Suppressor macrophage (primary cell): ENCODE measurements at regions not wholly inside any gene's neighbourhood (a gene's known extent, or its start where the extent isn't known, plus 50 kb on each side); places are given as distances from the start of the nearest gene placed in this dataset.
"Not testable (repeated sequence)": the region's sequence is repeated elsewhere in the genome, so short reads cannot be mapped to it uniquely, and the experiment has no call there.

ENCODE experiments used
- DNase-seq, 4 experiments: peaks; one replicate each; pipeline ENCODE4 v3.0.0-alpha.2; 2020 to 2022

DNA sequence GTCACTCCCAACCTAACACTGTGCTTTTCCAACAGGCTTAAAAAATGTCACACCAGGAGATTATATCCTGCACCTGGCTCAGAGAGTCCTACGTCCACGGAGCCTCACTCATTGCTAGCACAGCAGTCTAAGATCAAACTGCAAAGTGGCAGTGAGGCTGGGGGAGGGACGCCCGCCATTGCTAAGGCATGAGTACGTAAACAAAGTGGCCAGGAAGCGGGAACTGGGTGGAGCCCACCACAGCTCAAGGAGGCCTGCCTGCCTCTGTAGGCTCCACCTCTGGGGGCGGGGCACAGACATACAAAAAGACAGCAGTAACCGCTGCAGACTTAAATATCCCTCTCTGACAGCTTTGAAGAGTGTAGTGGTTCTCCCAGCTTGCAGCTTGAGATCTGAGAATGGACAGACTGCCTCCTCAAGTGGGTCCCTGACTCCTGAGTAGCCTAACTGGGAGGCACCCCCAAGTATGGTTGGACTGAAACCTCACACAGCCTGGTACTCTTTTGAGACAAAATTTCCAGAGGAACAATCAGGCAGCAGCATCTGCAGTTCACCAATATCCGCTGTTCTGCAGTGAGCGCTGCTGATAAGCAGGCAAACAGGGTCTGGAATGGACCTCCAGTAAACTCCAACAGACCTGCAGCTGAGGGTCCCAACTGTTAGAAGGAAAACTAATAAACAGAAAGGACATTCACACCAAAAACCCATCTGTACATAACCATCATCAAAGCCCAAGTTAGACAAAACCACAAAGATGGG lies 2986.4 kb upstream of the OR11H1 start:
- not testable (repeated sequence) for DNase-seq

DNA sequence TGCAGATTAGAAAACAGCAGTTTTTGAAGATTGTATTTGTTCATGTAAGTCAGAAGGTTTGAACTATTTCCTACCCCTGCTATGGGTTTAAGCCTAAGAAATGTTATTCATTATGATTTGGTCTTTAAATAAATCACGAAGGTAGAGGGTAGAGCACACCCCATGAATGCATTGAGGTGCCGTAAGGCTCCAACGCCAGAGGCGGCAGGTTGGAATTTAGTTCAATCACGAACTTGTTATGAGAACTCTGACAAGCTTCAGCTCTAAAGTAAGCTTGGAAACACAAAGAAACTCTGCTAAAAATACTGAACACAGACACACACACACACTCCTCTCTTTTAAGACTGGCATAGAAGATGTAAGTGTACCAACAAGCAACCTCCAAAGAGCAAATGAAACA lies 2974.6 kb upstream of the OR11H1 start:
- peak in 1 of 4 experiments; percentile 0 for DNase-seq

DNA sequence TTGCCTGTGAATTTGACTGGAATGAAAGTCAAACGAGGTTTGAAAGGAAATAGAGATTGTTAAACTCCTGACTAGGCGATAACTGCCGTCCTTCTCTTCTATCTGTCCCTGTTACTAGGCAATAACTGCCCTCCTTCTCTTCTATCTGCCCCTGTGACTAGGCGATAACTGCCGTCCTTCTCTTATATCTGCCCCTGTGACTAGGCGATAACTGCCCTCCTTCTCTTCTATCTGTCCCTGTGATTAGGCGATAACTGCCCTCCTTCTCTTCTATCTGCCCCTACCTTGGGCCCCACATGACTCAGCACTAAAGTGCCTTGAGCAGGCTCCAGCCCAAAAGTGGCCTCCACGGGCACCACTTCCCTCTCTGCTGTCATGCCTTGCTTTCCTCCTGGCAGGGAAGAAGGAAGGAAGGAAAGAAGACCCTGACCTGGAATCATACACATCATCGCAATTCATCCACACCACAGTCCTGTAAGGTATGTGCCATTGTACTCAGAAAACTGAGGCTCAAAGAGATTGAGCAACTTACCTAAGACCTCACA lies 2973.3 kb upstream of the OR11H1 start:
- DNase-seq: not testable (repeated sequence)

DNA sequence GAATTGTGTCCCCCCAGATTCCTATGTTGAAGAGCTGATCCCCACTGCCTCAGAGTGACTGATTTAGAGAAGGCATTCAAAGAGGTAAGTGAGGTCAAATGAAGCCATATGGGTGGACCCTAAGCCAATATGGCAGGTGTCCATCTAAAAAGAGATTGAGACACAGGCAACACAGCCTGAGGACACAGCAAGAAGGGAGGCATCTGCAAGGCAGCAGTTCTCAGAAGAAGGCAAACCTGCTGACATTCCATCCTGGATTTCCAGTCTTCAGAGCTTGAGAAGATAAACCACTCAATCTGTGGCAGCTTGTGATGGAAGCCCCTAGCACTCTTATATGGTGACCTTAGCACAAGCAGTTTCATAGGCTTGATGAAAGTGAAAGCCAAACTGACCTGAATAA lies 2956.5 kb upstream of the OR11H1 start:
- not testable (repeated sequence) for DNase-seq

DNA sequence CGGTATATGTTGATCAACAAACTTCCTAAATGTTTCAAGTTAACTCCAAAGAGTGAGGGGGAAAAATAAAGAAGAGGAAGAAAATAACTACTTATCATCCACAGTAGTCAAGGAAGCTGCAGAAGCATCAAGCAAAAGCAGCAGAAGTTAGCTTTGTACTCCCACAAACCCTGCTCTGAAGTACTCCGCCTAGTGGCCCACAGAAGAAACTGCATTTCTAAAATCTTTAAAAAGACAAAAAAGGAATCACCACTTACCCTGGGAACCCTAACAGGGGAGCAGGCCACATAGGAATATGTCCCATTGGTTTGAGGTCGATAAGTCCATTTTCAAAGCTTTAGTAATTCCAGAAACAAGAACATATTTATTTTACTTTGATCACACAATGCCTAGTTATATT lies 2948.3 kb upstream of the OR11H1 start:
- not testable (repeated sequence) for DNase-seq

DNA sequence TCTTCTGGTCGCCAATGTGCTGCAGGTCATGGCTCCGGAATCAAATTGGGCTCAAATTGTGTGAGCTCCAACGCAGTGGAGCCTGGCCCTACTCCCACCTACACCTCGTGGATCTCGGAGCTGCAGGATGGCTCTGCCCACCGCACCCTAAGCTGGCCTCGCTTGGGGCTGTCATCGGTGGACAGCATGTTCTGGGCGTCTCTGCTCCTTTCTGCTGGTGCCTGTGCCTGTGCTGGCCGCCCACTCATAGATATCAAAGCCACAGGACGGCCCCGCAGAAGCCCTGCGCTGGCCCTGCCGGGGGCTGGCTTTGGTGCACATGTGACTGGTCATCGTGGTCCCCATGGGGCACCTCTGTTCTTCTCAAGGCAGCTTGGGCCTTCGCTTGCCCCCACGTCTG lies 2943.5 kb upstream of the OR11H1 start:
- not testable (repeated sequence) for DNase-seq

DNA sequence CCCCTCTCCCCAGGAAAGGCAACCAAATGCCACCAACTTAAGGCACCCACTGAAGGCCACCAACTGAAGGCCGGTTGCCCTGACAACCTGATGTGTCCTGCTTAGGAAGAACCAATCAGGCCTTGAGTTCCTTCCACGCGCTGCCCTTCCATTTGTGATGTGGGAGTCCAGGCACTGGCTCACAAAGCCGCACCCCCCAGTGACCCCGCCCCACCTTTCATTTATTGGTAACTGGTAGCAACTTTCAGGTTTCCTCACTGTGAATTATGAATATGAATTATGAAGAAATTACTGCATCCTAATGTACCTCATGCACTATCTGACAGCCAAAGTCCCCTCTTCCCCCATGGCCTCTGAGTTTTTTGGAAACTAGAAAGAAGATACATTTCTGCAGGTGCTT lies 2943.1 kb upstream of the OR11H1 start:
- DNase-seq: not testable (repeated sequence)

DNA sequence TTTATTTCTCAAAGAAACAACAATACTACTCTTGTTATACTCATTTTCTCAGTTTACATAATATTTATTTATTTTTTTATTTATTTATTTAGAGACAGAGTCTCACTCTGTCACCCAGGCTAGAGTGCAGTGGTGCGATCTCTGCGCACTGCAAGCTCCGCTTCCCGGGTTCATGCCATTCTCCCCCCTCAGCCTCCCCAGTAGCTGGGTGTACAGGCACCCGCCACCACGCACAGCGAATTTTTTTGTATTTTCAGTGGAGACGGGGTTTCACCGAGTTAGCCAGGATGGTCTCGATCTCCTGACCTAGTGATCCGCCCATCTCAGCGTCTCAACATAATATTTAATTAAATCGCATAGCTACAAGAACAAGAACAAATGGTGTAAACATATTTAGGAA lies 2932.3 kb upstream of the OR11H1 start:
- not testable (repeated sequence) for DNase-seq

DNA sequence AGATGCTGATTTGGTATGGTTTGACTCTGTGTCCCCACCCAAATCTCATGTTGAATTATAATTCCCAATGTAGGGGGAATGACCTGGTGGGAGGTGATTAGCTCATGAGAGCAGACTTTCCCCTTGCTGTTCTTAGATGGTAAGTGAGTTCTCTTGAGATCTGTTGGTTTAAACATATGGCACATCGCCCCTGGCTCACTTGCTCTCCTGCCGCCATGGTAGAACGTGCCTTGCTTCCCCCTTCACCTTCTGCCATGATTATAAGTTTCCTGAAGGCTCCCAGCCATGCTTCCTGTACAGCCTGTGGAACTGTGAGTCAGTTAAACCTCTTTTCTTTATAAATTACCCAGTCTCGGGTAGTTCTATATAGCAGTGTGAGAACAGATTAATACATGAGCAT lies 2930.2 kb upstream of the OR11H1 start:
- DNase-seq: not testable (repeated sequence)

DNA sequence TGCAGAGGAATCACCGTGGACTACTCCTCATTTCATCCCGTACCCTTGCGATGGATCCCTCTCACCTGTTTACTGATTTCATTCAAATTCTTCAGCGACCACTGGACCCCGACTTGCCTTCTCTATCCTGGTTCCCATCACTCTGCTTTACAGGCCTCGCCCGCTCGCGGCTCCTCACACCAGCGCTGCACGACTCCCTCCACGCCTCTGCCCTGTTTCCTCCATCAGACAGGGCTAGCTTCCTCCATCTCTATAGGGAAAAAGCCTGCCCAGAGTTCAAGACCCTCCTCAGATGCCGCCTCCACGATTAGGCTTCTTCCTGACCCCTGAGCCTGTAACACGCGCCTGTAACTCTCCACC lies 2926.5 kb upstream of the OR11H1 start:
- not testable (repeated sequence) for DNase-seq

DNA sequence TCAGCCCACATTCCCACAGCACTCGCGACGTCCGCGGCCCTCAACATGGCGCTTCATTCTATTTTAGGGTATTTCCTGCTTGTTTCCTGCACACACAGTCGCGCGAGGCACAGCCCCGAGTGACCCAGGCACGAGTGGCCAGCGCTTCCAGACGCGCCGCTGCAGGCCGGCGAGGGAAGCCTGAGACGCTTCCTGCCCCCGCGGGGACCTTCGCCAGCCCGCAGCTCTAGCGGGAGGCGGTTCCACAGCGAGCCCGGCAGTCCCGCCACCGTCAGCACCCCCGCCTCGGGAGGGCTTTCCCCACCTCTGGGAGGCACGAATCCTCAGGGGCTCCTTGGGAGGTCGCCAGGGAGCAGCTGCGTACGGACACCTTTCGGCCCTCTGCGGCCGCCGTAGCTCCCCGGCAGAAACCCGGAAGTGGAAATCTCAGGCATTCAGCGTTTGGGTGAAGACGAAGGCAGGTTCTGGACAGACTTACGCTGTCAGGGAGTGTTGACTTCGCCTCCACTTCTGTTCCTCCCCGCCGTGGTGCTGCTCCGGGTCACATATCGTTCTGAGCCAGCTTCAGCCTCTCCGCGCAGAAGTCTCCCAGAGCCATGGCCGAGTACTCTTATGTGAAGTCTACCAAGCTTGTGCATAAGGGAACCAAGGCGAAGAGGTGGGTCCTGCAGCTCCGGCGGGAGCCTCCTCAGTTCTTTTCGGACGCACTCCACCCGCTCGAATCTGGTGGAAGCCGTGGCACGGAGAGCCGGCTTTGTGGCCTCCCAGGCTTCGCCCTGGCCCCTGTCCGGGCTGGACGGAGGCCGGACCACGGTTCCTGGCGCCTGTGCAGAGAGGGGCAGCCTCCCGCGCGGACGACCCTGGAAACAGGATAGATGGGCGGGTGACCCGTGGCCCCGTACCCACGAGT lies 2925.9 kb upstream of the OR11H1 start:
- DNase-seq: peak in 1 of 4 experiments; percentile 2

DNA sequence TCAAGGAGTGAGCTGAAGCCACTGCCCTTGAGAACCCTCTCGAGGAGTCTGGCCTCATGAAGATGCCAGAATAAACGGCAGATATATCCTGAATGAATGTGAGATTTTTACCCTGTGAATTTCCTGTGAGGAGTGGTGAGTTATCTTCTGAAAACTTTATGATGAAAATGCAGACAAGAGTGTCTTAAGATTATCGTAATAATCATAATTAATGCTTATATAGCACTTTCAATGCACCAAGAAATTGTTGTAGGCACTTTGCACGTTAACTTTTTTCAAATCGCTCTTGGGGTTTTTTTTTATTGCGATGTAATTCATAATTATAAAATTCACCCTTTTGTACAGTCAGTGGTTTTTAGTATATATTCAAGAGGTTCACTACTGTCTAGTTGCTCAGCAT lies 2924.6 kb upstream of the OR11H1 start:
- DNase-seq: not testable (repeated sequence)

DNA sequence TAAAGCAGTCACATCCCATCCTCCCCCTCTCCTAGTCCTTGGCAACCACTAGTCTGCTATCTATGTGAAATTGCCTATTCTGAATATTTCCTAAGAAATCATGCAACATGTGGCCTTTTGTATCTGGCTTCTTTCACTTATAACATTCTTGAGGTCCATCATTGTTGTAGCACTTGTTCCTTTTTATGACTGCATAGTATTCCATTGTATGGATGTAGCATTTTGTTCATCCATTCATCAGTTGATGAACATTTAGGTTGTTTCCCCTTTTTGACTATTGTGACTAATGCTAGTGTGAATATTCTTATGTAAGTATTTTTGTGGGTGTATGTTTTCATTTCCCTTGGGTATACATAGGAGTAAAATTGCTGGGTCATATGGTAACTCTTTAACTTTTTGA lies 2924.2 kb upstream of the OR11H1 start:
- DNase-seq: peak in 1 of 4 experiments; percentile 37

DNA sequence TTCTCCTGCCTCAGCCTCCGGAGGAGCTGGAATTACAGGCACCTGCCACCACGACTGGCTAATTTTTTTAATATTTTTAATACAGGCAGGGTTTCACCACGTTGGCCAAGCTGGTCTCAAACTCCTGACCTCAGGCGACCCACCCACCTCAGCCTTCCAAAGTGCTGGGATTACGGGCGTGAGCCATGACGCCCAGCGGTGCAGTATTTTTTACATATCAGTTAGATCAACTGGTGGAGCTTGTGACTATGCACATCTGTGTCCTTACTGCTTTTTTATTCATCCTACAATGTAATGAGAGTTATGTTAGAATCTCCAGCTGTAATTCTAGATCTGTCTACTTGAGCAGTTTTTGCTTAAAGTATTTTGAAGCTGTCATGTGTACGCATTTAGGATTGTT lies 2919.5 kb upstream of the OR11H1 start:
- not testable (repeated sequence) for DNase-seq

DNA sequence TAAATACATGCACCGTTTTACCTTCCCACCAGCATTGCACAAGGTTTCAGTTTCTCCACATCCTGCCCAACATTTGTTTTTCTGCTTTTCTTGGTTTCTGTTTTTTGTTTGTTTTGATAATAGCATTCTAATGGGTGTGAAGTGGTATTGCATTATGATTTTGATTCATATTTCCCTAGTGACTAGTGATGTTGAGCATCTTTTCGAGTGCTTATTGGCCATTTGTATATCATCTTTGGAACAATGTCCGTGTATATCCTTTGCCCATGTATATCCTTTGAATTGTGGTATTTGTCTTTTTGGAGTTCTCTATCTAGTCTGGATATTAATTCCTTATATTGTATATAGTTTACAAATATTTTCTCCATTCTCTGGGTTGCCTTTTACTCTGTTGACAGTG lies 2914.8 kb upstream of the OR11H1 start:
- DNase-seq: no peak

DNA sequence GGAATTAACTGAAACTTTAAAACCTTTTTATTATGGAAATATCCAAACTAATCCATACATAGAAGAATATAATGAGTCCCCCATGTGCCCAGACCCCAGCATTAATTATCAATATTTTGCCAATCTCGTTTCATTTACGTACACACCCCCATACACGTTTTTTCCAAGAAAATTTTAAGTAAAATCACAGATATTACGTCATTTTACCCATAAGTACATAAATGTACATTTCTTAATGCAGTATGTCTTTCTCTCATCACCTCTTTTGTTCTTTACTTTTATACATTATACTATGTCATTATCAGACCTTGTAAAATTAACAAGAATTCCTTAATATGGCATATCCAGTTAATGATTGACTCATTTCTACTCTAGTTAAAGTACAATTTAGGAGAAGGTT lies 2914.1 kb upstream of the OR11H1 start:
- not testable (repeated sequence) for DNase-seq

DNA sequence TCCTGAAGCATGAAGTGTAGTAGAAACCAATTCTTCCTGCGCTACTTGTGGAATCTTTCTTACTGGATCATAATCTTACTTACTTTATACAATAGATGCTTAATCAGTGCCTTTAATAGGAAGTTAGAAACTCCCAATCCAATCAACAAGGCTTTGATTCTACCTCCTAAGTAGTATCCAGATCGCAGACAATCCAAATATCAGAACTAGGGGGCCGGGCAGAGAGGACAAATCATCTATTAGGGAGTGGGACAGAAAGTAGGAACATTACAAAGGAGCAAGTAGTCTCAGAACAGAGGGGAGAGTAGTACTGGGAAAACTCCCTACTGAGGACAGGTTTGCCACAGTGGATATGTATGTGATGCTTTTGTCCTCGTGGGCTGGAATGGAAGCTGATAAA lies 2901.1 kb upstream of the OR11H1 start:
- not testable (repeated sequence) for DNase-seq

DNA sequence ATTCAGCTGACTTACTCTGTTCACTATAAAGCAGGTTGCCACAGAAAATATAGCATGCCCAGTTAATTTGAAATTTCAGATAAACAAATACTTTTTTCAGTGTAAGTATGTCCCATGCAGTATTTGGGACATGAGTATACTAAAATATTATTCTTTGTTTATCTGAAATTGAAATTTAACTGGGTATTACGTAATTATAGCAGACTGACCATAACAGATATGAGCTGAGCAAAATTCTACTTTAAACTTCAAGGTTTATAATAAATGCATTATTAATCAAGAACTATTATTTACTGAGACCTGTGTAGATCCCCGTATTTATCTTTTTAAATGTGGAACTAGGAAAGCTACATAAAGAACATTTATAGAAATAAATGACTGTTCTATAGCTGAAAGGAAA lies 2898.2 kb upstream of the OR11H1 start:
- DNase-seq: not testable (repeated sequence)

DNA sequence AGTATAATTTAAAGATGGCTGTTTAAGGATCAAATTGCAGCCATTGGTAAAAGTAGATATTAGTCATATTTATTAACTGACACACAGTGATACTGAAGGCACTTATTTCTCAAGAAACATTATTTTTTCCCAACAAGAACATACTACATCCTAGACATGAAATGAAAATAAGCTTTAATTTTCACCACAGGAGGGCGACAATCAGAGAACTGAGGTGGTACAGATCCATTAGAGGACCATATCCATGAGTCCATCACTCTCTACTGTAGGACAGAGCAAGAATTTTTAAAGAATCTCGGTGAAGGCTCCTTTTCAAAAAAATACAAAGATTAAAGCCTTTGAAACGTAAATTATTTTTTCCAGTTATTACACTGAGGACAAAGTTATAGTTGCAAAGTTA lies 2897.0 kb upstream of the OR11H1 start:
- DNase-seq: not testable (repeated sequence)

DNA sequence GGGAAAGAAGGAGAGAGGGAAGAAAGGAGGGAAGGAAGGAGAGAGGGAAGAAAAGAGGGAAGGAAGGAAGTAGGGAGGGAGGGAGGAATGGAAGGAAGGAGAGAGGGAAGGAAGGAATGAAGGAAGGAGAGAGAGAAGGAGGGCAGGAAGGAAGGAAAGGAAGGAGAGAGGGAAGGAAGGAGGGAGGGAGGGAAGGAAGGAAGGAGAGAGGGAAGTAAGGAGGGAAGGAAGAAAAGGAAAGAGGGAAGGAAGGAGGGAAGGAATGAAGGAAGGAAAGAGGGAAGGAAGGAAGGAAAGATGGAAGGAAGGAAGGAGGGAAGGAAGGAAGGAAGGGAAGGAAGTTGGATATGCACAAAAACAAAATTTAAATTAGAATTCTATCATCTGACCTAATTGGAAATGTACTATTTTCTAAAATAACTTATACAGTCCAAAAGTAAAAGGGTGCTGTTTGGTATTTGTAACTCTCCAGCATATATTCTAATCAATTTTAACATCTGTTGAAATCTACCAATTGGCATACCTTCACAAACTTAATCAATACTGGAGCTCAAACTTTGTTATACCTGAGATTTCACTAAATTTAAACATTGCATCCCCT lies 2890.3 kb upstream of the OR11H1 start:
- DNase-seq: not testable (repeated sequence)

DNA sequence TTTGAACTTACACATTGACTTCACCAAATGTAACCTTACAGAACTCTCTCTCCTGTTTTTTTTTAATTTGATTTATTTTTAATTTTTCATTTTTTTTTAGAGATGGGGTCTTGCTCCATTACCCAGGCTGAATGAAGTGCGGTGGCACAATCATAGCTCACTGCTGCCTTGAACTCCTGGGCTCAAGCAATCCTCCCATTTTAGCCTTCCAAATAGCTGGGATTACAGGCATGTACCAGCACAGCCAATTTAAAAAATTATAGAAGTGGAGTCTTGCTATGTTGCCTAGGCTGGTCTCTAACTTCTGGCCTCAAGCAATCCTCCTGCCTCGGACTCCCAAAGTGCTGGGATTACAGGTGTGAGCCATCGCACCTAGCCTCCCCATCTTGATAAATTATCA lies 2889.7 kb upstream of the OR11H1 start:
- DNase-seq: not testable (repeated sequence)
